Fibroblast of villous mesenchyme (primary cell): ENCODE measurements at regions not wholly inside any gene's neighbourhood (a gene's known extent, or its start where the extent isn't known, plus 50 kb on each side); places are given as distances from the start of the nearest gene placed in this dataset.

Source experiments
- DNase-seq: peaks from one replicate; pipeline ENCODE4 v3.0.0-alpha.2; 2010; ENCODE audit warnings: low read depth
- H3K4me3 ChIP-seq: 2 replicates; pipeline ENCODE4 v1.5.1; 2011; ENCODE audit warnings: low read depth, mild to moderate bottlenecking, low read length
- TF ChIP-seq, protein P1 (sequence below): IDR thresholded peaks from 2 replicates; pipeline ENCODE4 v1.5.1; 2012; ENCODE audit warnings: low read depth, mild to moderate bottlenecking, low read length; ENCODE audit not compliant: insufficient read depth

DNA sequence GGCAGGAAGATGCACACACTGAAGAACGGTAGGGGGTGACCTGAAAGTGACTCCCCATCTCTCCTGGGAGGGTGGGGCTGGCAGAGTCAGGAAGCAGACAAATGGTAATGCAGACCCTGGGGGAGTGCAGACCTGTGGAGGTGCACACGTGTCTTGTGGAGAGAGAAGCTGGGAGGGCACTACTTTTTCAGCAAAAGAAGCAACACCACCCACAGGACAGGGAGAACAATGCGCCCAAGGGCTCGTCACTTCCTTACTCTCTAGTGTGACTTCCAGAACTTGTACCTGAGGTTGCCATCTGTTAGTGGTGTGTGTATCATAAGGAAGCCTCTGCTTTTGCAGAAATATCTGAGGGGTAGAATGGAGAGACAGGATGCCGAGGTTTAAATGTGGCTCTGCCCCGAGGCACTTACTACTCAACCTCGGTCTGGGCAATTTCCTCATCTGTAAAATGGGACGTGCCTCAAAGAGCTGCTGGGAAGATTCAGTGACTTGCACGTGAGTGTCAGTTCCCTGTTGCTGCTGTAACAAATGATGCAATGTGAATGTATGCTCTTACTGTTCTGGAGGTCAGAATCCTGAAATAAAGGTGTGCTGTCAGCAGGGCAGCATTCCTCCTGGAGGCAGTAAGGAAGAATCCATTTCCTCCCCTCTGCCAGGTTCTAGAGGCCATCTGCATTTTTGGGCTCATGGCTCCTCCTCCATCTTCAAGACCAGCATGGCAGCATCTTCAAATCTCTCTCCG is 323.4 kb downstream of the SHANK2 start:
- DNase-seq: no peak
- TF ChIP-seq, protein P1, sequence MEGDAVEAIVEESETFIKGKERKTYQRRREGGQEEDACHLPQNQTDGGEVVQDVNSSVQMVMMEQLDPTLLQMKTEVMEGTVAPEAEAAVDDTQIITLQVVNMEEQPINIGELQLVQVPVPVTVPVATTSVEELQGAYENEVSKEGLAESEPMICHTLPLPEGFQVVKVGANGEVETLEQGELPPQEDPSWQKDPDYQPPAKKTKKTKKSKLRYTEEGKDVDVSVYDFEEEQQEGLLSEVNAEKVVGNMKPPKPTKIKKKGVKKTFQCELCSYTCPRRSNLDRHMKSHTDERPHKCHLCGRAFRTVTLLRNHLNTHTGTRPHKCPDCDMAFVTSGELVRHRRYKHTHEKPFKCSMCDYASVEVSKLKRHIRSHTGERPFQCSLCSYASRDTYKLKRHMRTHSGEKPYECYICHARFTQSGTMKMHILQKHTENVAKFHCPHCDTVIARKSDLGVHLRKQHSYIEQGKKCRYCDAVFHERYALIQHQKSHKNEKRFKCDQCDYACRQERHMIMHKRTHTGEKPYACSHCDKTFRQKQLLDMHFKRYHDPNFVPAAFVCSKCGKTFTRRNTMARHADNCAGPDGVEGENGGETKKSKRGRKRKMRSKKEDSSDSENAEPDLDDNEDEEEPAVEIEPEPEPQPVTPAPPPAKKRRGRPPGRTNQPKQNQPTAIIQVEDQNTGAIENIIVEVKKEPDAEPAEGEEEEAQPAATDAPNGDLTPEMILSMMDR: no peak
- H3K4me3 ChIP-seq: no peak overlapping the region

- no peak for DNase-seq
- H3K4me3 ChIP-seq: no peak overlapping the region
- TF ChIP-seq, protein P1: no peak
Measured at GRCh38 chr11:70930215-70930614, 322.2 kb downstream of the SHANK2 start.

DNA sequence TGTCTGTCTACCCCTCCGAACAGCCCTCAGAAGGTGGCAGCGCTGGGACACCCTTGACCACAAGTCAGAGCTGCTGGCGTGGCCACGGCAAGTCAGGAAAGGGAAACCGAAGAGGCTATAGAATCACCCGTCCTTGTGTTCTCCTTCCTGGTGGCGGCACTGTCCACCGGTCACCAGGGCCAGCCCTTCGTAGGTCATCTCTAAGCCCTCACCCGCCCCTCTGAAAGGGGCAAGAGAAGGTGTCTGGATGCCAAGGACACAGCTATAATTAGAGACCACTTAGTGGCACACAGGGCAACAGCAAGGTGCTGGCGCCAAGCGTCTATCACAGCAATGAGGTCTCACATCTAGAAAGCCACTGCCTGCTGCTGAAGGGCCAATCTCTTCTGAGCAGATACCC is 320.9 kb downstream of the SHANK2 start:
- TF ChIP-seq, protein P1: no peak
- DNase-seq: no peak
- no peak overlapping the region for H3K4me3 ChIP-seq

DNA sequence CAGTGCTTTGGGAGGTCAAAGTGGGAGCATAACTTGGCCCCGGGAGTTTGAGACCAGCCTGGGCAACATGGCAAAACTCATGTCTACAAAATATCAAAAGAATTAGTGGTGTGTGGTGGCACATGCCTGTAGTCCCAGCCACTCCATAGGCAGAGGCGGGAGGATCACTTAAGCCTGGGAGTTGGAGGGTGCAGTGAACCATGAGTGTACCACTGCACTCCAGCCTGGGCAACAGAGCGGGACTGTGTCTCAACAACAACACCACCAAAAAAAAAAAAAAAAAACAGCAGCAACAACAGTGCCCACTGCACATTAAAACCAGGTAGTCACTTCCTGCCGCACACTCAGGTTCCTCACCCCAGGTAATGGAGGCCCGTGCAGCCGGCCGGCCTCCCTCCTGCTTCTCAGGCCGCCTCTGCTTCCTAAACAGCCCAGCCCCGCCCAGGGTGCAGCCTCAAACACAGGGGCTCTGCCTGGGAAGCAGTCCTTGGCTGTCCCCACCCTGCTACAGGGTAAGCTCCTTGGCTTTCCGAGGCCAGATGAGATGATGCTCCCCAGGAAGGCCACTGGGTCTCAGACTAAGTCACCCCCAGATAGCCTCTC is 318.3 kb downstream of the SHANK2 start:
- DNase-seq: no peak
- TF ChIP-seq, protein P1: no peak
- H3K4me3 ChIP-seq: no peak overlapping the region

GRCh38 chr11:70935006-70935768 is 317.2 kb downstream of the SHANK2 start:
- TF ChIP-seq, protein P1: no peak
- no peak for DNase-seq
- no peak overlapping the region for H3K4me3 ChIP-seq

DNA sequence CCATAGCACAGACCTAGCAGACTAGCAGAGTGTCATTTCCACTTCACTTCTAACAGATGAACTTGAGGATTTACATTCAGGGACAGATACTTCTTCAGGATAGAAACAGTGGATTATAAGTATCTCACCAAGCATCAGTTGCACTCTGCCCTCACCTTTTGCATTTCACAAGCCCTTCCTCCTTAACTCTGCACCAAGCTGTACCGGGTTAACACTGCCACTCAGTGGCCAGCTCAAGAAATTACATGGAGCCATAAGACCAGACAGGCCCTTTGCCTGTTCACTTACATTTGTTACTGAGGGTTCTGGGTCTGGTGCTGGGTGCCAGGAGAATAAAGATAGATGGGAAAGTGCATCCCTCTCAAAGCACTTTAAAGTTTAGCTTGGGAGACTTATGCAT is 309.8 kb downstream of the SHANK2 start:
- no peak overlapping the region for H3K4me3 ChIP-seq
- DNase-seq: no peak
- TF ChIP-seq, protein P1: no peak
